Mammary epithelial cell (primary cell): ENCODE measurements at regions not wholly inside any gene's neighbourhood (a gene's known extent, or its start where the extent isn't known, plus 50 kb on each side); places are given as distances from the start of the nearest gene placed in this dataset.

Experiments
- EZH2 ChIP-seq: IDR thresholded peaks from 2 replicates; pipeline ENCODE4 v1.6.1; 2012; ENCODE audit warnings: low read length, inconsistent platforms, borderline replicate concordance
- TF ChIP-seq, protein P1 (sequence below), 2 donors: IDR thresholded peaks in 1 of 2; conservative IDR thresholded peaks in 1 of 2; 2 replicates each; pipeline ENCODE4 v1.5.1; 2011 to 2012; ENCODE audit warnings: inconsistent platforms in 2 of 2, low read length in 2 of 2, mild to moderate bottlenecking in 2 of 2, control low read depth in 1 of 2, low read depth in 1 of 2; ENCODE audit not compliant: insufficient read depth in 1 of 2; ENCODE audit errors: extremely low read depth in 1 of 2

DNA sequence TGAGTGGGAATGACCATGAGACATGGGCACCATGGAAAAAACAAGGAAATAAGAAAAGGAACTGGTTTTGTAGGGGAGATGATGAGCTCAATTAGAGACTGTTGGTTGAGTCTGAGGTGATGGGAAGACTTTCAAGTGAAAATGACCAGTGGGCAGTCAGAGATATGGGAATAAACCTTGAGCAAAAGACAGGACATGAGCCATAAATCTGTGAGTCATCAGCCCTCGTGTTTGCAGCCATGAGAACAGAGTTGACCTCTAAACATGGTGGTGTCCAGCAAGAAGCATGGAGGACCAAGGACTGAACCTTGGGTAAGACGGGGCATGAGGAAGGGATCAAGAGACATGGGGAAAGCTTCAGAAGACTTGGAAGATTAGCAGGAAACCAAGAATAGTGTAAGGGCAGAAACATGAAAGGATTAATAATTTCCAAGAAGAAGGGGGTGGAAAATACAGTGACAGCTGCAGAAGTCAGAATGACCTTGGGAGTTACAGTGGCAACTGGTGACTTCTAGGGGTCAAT, 280.6 kb upstream of the PRDM1 start:
- TF ChIP-seq, protein P1, sequence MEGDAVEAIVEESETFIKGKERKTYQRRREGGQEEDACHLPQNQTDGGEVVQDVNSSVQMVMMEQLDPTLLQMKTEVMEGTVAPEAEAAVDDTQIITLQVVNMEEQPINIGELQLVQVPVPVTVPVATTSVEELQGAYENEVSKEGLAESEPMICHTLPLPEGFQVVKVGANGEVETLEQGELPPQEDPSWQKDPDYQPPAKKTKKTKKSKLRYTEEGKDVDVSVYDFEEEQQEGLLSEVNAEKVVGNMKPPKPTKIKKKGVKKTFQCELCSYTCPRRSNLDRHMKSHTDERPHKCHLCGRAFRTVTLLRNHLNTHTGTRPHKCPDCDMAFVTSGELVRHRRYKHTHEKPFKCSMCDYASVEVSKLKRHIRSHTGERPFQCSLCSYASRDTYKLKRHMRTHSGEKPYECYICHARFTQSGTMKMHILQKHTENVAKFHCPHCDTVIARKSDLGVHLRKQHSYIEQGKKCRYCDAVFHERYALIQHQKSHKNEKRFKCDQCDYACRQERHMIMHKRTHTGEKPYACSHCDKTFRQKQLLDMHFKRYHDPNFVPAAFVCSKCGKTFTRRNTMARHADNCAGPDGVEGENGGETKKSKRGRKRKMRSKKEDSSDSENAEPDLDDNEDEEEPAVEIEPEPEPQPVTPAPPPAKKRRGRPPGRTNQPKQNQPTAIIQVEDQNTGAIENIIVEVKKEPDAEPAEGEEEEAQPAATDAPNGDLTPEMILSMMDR (conservative IDR thresholded peaks at IDR 0.05 in 1 of 2, IDR thresholded peaks at IDR 0.05 in 1 of 2; ENCODE audit: extremely low read depth in 1 of 2, insufficient read depth in 1 of 2, low read depth in 1 of 2, low read length in 2 of 2), result no peak
- TF ChIP-seq EZH2, result no peak
